ENCODE measurements at regions not wholly inside any gene's neighbourhood (a gene's known extent, or its start where the extent isn't known, plus 50 kb on each side); places are given as distances from the start of the nearest gene placed in this dataset.

GRCh38 chr13:59088716-59089115 lies 1075.0 kb downstream of the DIAPH3 start:
- Histone ChIP-seq H3K27ac (no peak overlapping the region), H3K4me1 (no peaks in the 10 kb centered on the region), H3K4me3 (no peak overlapping the region), H3K36me3 (replicated peaks in 1 of 2; ENCODE audit: insufficient read depth in 1 of 2, low read depth in 2 of 2) (no peaks in the 10 kb centered on the region), H3K27me3 (no peaks in the 10 kb centered on the region), H3K9me3 (no peaks in the 10 kb centered on the region)
- DNase-seq (no peak), ATAC-seq (no peak)
- WGBS, 2 donors, result 41 to 52% methylated on average over 2 of the region's 2 CpGs
- no peak for TF ChIP-seq CTCF (IDR thresholded peaks at IDR 0.05)
- TF ChIP-seq POLR2A (IDR thresholded peaks at IDR 0.05), result no peak
- intact Hi-C loops (cut with DNase I), result no loop called here

- WGBS, 2 donors, result 57 to 67% methylated on average over 2 of the region's 2 CpGs
- no peaks in the 10 kb centered on the region for H3K36me3 ChIP-seq (replicated peaks in 1 of 2; ENCODE audit: insufficient read depth in 1 of 2, low read depth in 2 of 2)
- no peak overlapping the region for H3K27ac ChIP-seq
- H3K9me3 ChIP-seq, result no peaks in the 10 kb centered on the region
- DNase-seq, result no peak
- H3K4me1 ChIP-seq, result no peaks in the 10 kb centered on the region
- TF ChIP-seq POLR2A (IDR thresholded peaks at IDR 0.05) (no peak), CTCF (IDR thresholded peaks at IDR 0.05) (no peak)
- no peak for ATAC-seq
- no peaks in the 10 kb centered on the region for H3K27me3 ChIP-seq
- intact Hi-C loops (cut with DNase I), result no loop called here
- no peak overlapping the region for H3K4me3 ChIP-seq
Measured at GRCh38 chr13:59094181-59094580, 1069.5 kb downstream of the DIAPH3 start.

- Histone ChIP-seq H3K27ac (no peak overlapping the region), H3K27me3 (no peaks in the 10 kb centered on the region), H3K36me3 (replicated peaks in 1 of 2; ENCODE audit: insufficient read depth in 1 of 2, low read depth in 2 of 2) (no peaks in the 10 kb centered on the region), H3K9me3 (no peaks in the 10 kb centered on the region), H3K4me3 (no peak overlapping the region), H3K4me1 (no peaks in the 10 kb centered on the region)
- DNase-seq (no peak), ATAC-seq (no peak)
- TF ChIP-seq CTCF (IDR thresholded peaks at IDR 0.05) (no peak), POLR2A (IDR thresholded peaks at IDR 0.05) (no peak)
- WGBS, 2 donors, result 79 to 81% methylated on average over 6 of the region's 6 CpGs
- intact Hi-C loops (cut with DNase I), result no loop called here
Measured at GRCh38 chr13:59099182-59099974, 1064.3 kb downstream of the DIAPH3 start.

GRCh38 chr13:59103004-59103768 lies 1060.5 kb downstream of the DIAPH3 start:
- Histone ChIP-seq H3K4me1 (no peaks in the 10 kb centered on the region), H3K27me3 (no peaks in the 10 kb centered on the region), H3K36me3 (replicated peaks in 1 of 2; ENCODE audit: insufficient read depth in 1 of 2, low read depth in 2 of 2) (no peaks in the 10 kb centered on the region), H3K4me3 (no peak overlapping the region), H3K9me3 (no peaks in the 10 kb centered on the region), H3K27ac (no peak overlapping the region)
- 64 to 67% methylated on average over 4 of the region's 4 CpGs for WGBS, 2 donors
- intact Hi-C loops (cut with DNase I), result no loop called here
- DNase-seq, result no peak
- no peak for ATAC-seq
- no peak for TF ChIP-seq POLR2A (IDR thresholded peaks at IDR 0.05)
- TF ChIP-seq CTCF (IDR thresholded peaks at IDR 0.05), result no peak
